Mammary epithelial cell (primary cell): ENCODE measurements at regions not wholly inside any gene's neighbourhood (a gene's known extent, or its start where the extent isn't known, plus 50 kb on each side); places are given as distances from the start of the nearest gene placed in this dataset.

Experiments used
- CTCF ChIP-seq, 2 donors: IDR thresholded peaks in 1 of 2; conservative IDR thresholded peaks in 1 of 2; 2 replicates each; pipeline ENCODE4 v1.5.1; 2011 to 2012; ENCODE audit warnings: inconsistent platforms in 2 of 2, low read length in 2 of 2, mild to moderate bottlenecking in 2 of 2, control low read depth in 1 of 2, low read depth in 1 of 2; ENCODE audit not compliant: insufficient read depth in 1 of 2; ENCODE audit errors: extremely low read depth in 1 of 2
- EZH2 ChIP-seq: IDR thresholded peaks from 2 replicates; pipeline ENCODE4 v1.6.1; 2012; ENCODE audit warnings: low read length, inconsistent platforms, borderline replicate concordance

GRCh38 chr16:54203384-54203783 lies 83.2 kb downstream of the IRX3 start:
- no peak for TF ChIP-seq EZH2
- no peak for TF ChIP-seq CTCF (conservative IDR thresholded peaks at IDR 0.05 in 1 of 2, IDR thresholded peaks at IDR 0.05 in 1 of 2; ENCODE audit: extremely low read depth in 1 of 2, insufficient read depth in 1 of 2, low read depth in 1 of 2, low read length in 2 of 2)
